PC-9 (cell line): ENCODE measurements at regions not wholly inside any gene's neighbourhood (a gene's known extent, or its start where the extent isn't known, plus 50 kb on each side); places are given as distances from the start of the nearest gene placed in this dataset.

ENCODE experiments used
- CTCF ChIP-seq: fragments of 200-600 bp; sonication (generic); conservative IDR thresholded peaks from 2 replicates; pipeline ENCODE4 v1.6.1; 2017; ENCODE audit warnings: mixed run types, antibody characterized with exemption, mild to moderate bottlenecking, moderate library complexity
- EZH2 ChIP-seq: fragments of 200-600 bp; sonication (generic); IDR thresholded peaks from 2 replicates; pipeline ENCODE4 v1.8.0; 2017; ENCODE audit warnings: antibody characterized with exemption, low read depth

- TF ChIP-seq CTCF (no peak), EZH2 (no peak)
Measured at GRCh38 chr2:118525346-118525745, 322.1 kb downstream of the EN1 start.
